H1 (cell line): ENCODE measurements at regions not wholly inside any gene's neighbourhood (a gene's known extent, or its start where the extent isn't known, plus 50 kb on each side); places are given as distances from the start of the nearest gene placed in this dataset.

Experiments
- RAD21 ChIP-seq, 2 experiments: IDR thresholded peaks in 1 of 2; conservative IDR thresholded peaks in 1 of 2; 2 replicates each; pipeline ENCODE4 v1.6.1; 2011; ENCODE audit warnings: low read depth in 2 of 2, low read length in 2 of 2, improper control_type of control experiment in 1 of 2, inconsistent platforms in 1 of 2, mild to moderate bottlenecking in 1 of 2, moderate library complexity in 1 of 2
- SIN3A ChIP-seq, 2 experiments: IDR thresholded peaks in 1 of 2; conservative IDR thresholded peaks in 1 of 2; 2 replicates each; pipeline ENCODE4 v1.6.1; 2011 to 2012; ENCODE audit warnings: low read length in 2 of 2, improper control_type of control experiment in 1 of 2, low read depth in 1 of 2, mild to moderate bottlenecking in 1 of 2
- SIRT6 ChIP-seq: IDR thresholded peaks from one replicate; pipeline ENCODE4 v1.7.1; 2012; ENCODE audit warnings: low read length, inconsistent platforms
- TF ChIP-seq, protein P1 (sequence below): fragments of 300-600 bp; sonication (generic); IDR thresholded peaks from 2 replicates; pipeline ENCODE4 v1.7.1; 2012; ENCODE audit warnings: low read length, moderate library complexity, mild to moderate bottlenecking, inconsistent platforms; ENCODE audit not compliant: insufficient replicate concordance

DNA sequence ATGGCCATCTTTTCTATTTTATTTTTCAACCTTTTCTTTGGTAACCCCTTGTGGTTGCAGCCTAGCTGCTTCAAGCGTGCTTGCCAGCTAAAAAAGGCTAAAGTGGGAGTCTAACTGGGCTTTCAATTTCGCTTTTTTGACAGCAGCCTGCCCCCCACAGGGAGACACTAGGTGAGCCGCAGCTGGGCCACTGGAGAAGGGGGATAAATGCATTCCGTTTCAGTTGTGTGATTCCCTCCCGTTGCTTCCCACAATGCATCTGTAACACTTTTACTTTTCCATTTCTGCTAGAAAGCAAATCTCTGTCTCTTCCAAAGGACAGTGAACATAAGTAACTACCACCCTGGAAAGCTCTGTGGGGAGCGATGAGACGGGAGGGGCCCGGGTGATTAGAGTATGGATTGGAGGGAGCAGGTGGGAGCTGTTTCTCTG, 86.3 kb upstream of the RAPGEF2 start (continued):
- TF ChIP-seq, protein P1, sequence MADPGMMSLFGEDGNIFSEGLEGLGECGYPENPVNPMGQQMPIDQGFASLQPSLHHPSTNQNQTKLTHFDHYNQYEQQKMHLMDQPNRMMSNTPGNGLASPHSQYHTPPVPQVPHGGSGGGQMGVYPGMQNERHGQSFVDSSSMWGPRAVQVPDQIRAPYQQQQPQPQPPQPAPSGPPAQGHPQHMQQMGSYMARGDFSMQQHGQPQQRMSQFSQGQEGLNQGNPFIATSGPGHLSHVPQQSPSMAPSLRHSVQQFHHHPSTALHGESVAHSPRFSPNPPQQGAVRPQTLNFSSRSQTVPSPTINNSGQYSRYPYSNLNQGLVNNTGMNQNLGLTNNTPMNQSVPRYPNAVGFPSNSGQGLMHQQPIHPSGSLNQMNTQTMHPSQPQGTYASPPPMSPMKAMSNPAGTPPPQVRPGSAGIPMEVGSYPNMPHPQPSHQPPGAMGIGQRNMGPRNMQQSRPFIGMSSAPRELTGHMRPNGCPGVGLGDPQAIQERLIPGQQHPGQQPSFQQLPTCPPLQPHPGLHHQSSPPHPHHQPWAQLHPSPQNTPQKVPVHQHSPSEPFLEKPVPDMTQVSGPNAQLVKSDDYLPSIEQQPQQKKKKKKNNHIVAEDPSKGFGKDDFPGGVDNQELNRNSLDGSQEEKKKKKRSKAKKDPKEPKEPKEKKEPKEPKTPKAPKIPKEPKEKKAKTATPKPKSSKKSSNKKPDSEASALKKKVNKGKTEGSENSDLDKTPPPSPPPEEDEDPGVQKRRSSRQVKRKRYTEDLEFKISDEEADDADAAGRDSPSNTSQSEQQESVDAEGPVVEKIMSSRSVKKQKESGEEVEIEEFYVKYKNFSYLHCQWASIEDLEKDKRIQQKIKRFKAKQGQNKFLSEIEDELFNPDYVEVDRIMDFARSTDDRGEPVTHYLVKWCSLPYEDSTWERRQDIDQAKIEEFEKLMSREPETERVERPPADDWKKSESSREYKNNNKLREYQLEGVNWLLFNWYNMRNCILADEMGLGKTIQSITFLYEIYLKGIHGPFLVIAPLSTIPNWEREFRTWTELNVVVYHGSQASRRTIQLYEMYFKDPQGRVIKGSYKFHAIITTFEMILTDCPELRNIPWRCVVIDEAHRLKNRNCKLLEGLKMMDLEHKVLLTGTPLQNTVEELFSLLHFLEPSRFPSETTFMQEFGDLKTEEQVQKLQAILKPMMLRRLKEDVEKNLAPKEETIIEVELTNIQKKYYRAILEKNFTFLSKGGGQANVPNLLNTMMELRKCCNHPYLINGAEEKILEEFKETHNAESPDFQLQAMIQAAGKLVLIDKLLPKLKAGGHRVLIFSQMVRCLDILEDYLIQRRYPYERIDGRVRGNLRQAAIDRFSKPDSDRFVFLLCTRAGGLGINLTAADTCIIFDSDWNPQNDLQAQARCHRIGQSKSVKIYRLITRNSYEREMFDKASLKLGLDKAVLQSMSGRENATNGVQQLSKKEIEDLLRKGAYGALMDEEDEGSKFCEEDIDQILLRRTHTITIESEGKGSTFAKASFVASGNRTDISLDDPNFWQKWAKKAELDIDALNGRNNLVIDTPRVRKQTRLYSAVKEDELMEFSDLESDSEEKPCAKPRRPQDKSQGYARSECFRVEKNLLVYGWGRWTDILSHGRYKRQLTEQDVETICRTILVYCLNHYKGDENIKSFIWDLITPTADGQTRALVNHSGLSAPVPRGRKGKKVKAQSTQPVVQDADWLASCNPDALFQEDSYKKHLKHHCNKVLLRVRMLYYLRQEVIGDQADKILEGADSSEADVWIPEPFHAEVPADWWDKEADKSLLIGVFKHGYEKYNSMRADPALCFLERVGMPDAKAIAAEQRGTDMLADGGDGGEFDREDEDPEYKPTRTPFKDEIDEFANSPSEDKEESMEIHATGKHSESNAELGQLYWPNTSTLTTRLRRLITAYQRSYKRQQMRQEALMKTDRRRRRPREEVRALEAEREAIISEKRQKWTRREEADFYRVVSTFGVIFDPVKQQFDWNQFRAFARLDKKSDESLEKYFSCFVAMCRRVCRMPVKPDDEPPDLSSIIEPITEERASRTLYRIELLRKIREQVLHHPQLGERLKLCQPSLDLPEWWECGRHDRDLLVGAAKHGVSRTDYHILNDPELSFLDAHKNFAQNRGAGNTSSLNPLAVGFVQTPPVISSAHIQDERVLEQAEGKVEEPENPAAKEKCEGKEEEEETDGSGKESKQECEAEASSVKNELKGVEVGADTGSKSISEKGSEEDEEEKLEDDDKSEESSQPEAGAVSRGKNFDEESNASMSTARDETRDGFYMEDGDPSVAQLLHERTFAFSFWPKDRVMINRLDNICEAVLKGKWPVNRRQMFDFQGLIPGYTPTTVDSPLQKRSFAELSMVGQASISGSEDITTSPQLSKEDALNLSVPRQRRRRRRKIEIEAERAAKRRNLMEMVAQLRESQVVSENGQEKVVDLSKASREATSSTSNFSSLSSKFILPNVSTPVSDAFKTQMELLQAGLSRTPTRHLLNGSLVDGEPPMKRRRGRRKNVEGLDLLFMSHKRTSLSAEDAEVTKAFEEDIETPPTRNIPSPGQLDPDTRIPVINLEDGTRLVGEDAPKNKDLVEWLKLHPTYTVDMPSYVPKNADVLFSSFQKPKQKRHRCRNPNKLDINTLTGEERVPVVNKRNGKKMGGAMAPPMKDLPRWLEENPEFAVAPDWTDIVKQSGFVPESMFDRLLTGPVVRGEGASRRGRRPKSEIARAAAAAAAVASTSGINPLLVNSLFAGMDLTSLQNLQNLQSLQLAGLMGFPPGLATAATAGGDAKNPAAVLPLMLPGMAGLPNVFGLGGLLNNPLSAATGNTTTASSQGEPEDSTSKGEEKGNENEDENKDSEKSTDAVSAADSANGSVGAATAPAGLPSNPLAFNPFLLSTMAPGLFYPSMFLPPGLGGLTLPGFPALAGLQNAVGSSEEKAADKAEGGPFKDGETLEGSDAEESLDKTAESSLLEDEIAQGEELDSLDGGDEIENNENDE = peak; percentile 60
- TF ChIP-seq RAD21 (IDR thresholded peaks at IDR 0.05 in 1 of 2, conservative IDR thresholded peaks at IDR 0.05 in 1 of 2; ENCODE audit: low read depth in 2 of 2, low read length in 2 of 2) = peak; percentile 37 to 49; a peak in 3 of 4 replicates
- TF ChIP-seq SIRT6 = no peak
- TF ChIP-seq SIN3A (conservative IDR thresholded peaks at IDR 0.05 in 1 of 2, IDR thresholded peaks at IDR 0.05 in 1 of 2; ENCODE audit: low read depth in 1 of 2, low read length in 2 of 2) = peak; percentile 77 to 91; a peak in 3 of 4 replicates
- TF ChIP-seq, all 59 proteins: peak for 10
